ENCODE measurements at regions not wholly inside any gene's neighbourhood (a gene's known extent, or its start where the extent isn't known, plus 50 kb on each side); places are given as distances from the start of the nearest gene placed in this dataset.

- no peak overlapping the region for H2AFZ ChIP-seq (ENCODE audit: low read depth, low read length, poor library complexity, severe bottlenecking)
- H3K4me3 ChIP-seq (replicated peaks in 1 of 2; ENCODE audit: low read depth in 1 of 2, low read length in 2 of 2), result no peak overlapping the region
- no TSS peak for BruUV-seq (replicated peaks)
- no peaks in the 10 kb centered on the region for H3K9me2 ChIP-seq (ENCODE audit: insufficient read depth)
- DNase-seq (ENCODE audit: low read depth, low spot score), result no peak
- H3K9ac ChIP-seq (ENCODE audit: low read length), result no peak overlapping the region
- no peaks in the 10 kb centered on the region for H3K27me3 ChIP-seq (ENCODE audit: insufficient read depth, low read length)
- RAD21 ChIA-PET (ENCODE audit: low non-redundant PET in 1 of 2, low total read pairs in 2 of 2, uncharacterized antibody in 2 of 2, unreplicated experiment in 2 of 2), result no interaction called here
- H3K79me2 ChIP-seq (ENCODE audit: insufficient read depth, low read length), result no peaks in the 10 kb centered on the region
- H3K4me1 ChIP-seq (ENCODE audit: control insufficient read depth in 1 of 2, insufficient read depth in 2 of 2, low read length in 2 of 2), result no peaks in the 10 kb centered on the region
- H3K9me3 ChIP-seq (ENCODE audit: control insufficient read depth in 1 of 2, insufficient read depth in 1 of 2, low read depth in 1 of 2, low read length in 2 of 2), result no peaks in the 10 kb centered on the region
- no peak overlapping the region for H3K4me2 ChIP-seq (ENCODE audit: low read length)
- H3K36me3 ChIP-seq (ENCODE audit: control insufficient read depth in 1 of 2, insufficient read depth in 2 of 2, low read length in 2 of 2), result no peaks in the 10 kb centered on the region
- no peak overlapping the region for H3K27ac ChIP-seq (ENCODE audit: low read depth, low read length)
- ATAC-seq, result no peak
- POLR2A ChIA-PET, result no interaction called here
- CTCF ChIA-PET, result no interaction called here
- H4K20me1 ChIP-seq (ENCODE audit: insufficient read depth), result no peaks in the 10 kb centered on the region
- TF ChIP-seq EGR1 (IDR thresholded peaks at IDR 0.05; ENCODE audit: low read depth), result no peak
- no peak for TF ChIP-seq ZBTB33 (IDR thresholded peaks at IDR 0.05; ENCODE audit: extremely low read depth, insufficient replicate concordance, low read length)
- TF ChIP-seq POLR2AphosphoS5 (IDR thresholded peaks at IDR 0.05; ENCODE audit: low read depth, low read length), result no peak
- TF ChIP-seq ZFX (IDR thresholded peaks at IDR 0.05), result no peak
- no peak for TF ChIP-seq EZH2 (IDR thresholded peaks at IDR 0.05)
- no peak for TF ChIP-seq FOSL1 (IDR thresholded peaks at IDR 0.05; ENCODE audit: low read depth)
- TF ChIP-seq TCF7L2 (IDR thresholded peaks at IDR 0.05; ENCODE audit: borderline replicate concordance, extremely low read depth, insufficient read depth, insufficient read length), result no peak
- TF ChIP-seq SP1 (IDR thresholded peaks at IDR 0.05; ENCODE audit: low read depth), result no peak
- TF ChIP-seq POLR2A (IDR thresholded peaks at IDR 0.05; ENCODE audit: borderline replicate concordance, extremely low read depth, insufficient read depth, insufficient read length), result no peak
- no peak for TF ChIP-seq ZNF274 (IDR thresholded peaks at IDR 0.05; ENCODE audit: low read depth, low read length)
- no peak for TF ChIP-seq REST (IDR thresholded peaks at IDR 0.05; ENCODE audit: low read depth)
- TF ChIP-seq ELF1 (IDR thresholded peaks at IDR 0.05; ENCODE audit: borderline replicate concordance, low read depth), result no peak
- TF ChIP-seq CTCF (IDR thresholded peaks at IDR 0.05 in 2 of 3, conservative IDR thresholded peaks at IDR 0.05 in 1 of 3; ENCODE audit: borderline replicate concordance in 1 of 3, insufficient read depth in 1 of 3, low read depth in 2 of 3, low read length in 2 of 3), result no peak
- intact Hi-C loops (cut with micrococcal nuclease), result no loop called here
These were observed 110.1 kb upstream of the LPP start for GRCh38 chr3:188043891-188044290.

Measured in HCT116 (cell line).